WERI-Rb-1 (cell line): ENCODE measurements at regions not wholly inside any gene's neighbourhood (a gene's known extent, or its start where the extent isn't known, plus 50 kb on each side); places are given as distances from the start of the nearest gene placed in this dataset.

ENCODE experiments used
- DNase-seq: peaks from one replicate; pipeline ENCODE4 v3.0.0-alpha.2; 2020
- H3K27ac ChIP-seq: fragments of 250-450 bp; sonication (Bioruptor Pico); 2 replicates; pipeline ENCODE4 v1.5.1; 2020; ENCODE audit warnings: mild to moderate bottlenecking, moderate library complexity
- H3K27me3 ChIP-seq: fragments of 250-450 bp; sonication (Bioruptor Pico); 2 replicates; pipeline ENCODE4 v1.5.1; 2021; ENCODE audit warnings: mild to moderate bottlenecking, low read depth, moderate library complexity; ENCODE audit not compliant: insufficient read depth, severe bottlenecking
- H3K36me3 ChIP-seq: fragments of 250-450 bp; sonication (Bioruptor Pico); 2 replicates; pipeline ENCODE4 v1.5.1; 2020; ENCODE audit warnings: mild to moderate bottlenecking, moderate library complexity
- H3K4me3 ChIP-seq: 2 replicates; pipeline ENCODE4 v1.5.1; 2011; ENCODE audit warnings: low read depth, mild to moderate bottlenecking, control low read depth, low read length
- H3K9me3 ChIP-seq: fragments of 250-450 bp; sonication (Bioruptor Pico); 2 replicates; pipeline ENCODE4 v1.5.1; 2021; ENCODE audit warnings: mild to moderate bottlenecking, moderate library complexity; ENCODE audit not compliant: severe bottlenecking
- TF ChIP-seq, protein P1 (sequence below): IDR thresholded peaks from 2 replicates; pipeline ENCODE4 v1.5.1; 2011; ENCODE audit warnings: low read depth, mild to moderate bottlenecking, control low read depth, inconsistent platforms, low read length

DNA sequence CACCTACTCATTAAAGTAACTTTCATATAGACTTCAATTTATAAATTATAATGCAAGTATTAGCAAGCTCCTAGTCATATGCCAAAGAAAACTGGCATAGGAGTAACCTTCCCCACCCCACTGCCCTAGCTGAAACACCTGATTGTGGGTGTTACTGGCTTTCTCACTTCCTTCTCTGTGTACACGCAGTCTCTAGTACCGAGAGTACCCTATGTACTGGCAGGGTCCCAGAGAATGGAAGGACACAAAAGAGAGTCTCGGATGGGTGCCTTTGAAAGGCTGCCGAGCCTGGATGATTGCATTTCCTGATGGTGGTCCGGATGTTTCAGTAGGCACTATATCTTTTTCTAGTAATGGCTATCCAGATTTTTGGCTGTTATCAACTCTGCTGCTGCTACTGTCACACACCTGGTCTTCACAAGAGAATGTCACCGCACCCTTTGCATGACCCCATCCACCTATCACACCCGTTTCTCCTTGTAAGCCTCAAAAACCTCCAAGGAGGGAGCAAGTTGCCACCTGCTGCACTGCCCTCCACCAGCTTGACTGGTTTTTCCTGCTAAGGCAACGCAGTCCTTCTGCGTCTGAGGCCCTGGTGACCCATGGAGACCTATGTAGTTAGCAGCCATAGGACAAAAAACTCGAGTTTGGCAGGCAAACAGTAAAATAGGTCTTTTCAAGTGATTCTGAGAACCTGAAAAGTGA is 53.8 kb upstream of the CLINT1 start:
- TF ChIP-seq, protein P1, sequence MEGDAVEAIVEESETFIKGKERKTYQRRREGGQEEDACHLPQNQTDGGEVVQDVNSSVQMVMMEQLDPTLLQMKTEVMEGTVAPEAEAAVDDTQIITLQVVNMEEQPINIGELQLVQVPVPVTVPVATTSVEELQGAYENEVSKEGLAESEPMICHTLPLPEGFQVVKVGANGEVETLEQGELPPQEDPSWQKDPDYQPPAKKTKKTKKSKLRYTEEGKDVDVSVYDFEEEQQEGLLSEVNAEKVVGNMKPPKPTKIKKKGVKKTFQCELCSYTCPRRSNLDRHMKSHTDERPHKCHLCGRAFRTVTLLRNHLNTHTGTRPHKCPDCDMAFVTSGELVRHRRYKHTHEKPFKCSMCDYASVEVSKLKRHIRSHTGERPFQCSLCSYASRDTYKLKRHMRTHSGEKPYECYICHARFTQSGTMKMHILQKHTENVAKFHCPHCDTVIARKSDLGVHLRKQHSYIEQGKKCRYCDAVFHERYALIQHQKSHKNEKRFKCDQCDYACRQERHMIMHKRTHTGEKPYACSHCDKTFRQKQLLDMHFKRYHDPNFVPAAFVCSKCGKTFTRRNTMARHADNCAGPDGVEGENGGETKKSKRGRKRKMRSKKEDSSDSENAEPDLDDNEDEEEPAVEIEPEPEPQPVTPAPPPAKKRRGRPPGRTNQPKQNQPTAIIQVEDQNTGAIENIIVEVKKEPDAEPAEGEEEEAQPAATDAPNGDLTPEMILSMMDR = no peak
- Histone ChIP-seq H3K4me3 (no peak overlapping the region), H3K9me3 (no peaks in the 10 kb centered on the region), H3K27me3 (no peaks in the 10 kb centered on the region), H3K36me3 (no peaks in the 10 kb centered on the region), H3K27ac (no peak overlapping the region)
- no peak for DNase-seq

DNA sequence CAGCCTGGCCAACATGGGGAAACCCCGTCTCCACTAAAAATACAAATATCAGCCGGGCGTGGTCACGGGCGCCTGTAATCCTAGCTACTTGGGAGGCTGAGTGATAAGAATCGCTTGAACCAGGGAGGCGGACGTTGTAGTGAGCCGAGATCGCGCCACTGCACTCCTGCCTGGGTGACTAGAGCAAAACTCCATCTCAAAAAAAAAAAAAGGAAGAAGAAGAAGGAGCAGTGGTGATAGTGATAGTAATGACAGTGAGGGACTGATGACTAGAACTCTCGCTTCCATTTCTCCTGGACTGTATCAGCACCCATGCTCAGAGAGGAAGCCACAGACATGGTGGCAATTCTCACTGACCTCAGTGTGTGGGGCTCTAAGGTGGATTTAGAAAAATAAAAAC is 52.6 kb upstream of the CLINT1 start:
- TF ChIP-seq, protein P1 = no peak
- Histone ChIP-seq H3K36me3 (no peaks in the 10 kb centered on the region), H3K27ac (no peak overlapping the region), H3K4me3 (no peak overlapping the region), H3K9me3 (no peaks in the 10 kb centered on the region), H3K27me3 (no peaks in the 10 kb centered on the region)
- DNase-seq = no peak
